Loucy (cell line): ENCODE measurements at regions not wholly inside any gene's neighbourhood (a gene's known extent, or its start where the extent isn't known, plus 50 kb on each side); places are given as distances from the start of the nearest gene placed in this dataset.

Source experiments
- CTCF ChIP-seq: fragments of 200-600 bp; sonication (generic); conservative IDR thresholded peaks from 2 replicates; pipeline ENCODE4 v1.5.1; 2014; ENCODE audit warnings: mild to moderate bottlenecking, antibody characterized with exemption, low read length
- EZH2phosphoT487 ChIP-seq: fragments of 200-600 bp; IDR thresholded peaks from 2 replicates; pipeline ENCODE4 v1.6.1; 2018; ENCODE audit warnings: antibody characterized with exemption, mild to moderate bottlenecking, moderate library complexity, borderline replicate concordance

GRCh38 chr2:164065038-164065437 lies 329.2 kb upstream of the FIGN start:
- TF ChIP-seq CTCF, result no peak
- no peak for TF ChIP-seq EZH2phosphoT487
